ENCODE measurements at regions not wholly inside any gene's neighbourhood (a gene's known extent, or its start where the extent isn't known, plus 50 kb on each side); places are given as distances from the start of the nearest gene placed in this dataset.

DNA sequence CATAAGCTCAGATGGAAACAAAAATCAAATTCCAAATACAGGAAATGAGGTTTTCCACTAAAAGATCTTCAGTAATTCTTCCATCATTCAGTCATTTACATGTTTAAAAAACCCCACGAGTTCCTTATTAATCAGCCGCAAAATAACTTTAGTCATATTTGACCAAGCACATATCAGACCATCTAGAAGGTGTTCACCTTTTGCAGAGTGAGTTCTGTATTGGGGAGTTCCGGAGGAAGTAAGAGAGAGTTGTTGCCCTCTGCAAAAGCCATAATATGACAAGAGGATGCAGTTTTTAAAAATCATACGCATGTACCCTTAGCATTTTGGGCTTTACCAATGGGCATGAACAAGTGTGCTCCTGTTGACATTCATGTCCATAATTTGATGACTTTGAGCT lies 61.6 kb downstream of the CCR1 start:
- ATAC-seq (ENCODE audit: low FRiP score) (no peak), DNase-seq (ENCODE audit: low spot score) (no peak)
- TF ChIP-seq, protein P1, sequence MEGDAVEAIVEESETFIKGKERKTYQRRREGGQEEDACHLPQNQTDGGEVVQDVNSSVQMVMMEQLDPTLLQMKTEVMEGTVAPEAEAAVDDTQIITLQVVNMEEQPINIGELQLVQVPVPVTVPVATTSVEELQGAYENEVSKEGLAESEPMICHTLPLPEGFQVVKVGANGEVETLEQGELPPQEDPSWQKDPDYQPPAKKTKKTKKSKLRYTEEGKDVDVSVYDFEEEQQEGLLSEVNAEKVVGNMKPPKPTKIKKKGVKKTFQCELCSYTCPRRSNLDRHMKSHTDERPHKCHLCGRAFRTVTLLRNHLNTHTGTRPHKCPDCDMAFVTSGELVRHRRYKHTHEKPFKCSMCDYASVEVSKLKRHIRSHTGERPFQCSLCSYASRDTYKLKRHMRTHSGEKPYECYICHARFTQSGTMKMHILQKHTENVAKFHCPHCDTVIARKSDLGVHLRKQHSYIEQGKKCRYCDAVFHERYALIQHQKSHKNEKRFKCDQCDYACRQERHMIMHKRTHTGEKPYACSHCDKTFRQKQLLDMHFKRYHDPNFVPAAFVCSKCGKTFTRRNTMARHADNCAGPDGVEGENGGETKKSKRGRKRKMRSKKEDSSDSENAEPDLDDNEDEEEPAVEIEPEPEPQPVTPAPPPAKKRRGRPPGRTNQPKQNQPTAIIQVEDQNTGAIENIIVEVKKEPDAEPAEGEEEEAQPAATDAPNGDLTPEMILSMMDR (IDR thresholded peaks at IDR 0.05), result no peak

- no peak for DNase-seq (ENCODE audit: low spot score)
- TF ChIP-seq, protein P1 (IDR thresholded peaks at IDR 0.05), result no peak
- ATAC-seq (ENCODE audit: low FRiP score), result no peak
Measured at GRCh38 chr3:46146021-46146420, 62.1 kb downstream of the CCR1 start.

DNA sequence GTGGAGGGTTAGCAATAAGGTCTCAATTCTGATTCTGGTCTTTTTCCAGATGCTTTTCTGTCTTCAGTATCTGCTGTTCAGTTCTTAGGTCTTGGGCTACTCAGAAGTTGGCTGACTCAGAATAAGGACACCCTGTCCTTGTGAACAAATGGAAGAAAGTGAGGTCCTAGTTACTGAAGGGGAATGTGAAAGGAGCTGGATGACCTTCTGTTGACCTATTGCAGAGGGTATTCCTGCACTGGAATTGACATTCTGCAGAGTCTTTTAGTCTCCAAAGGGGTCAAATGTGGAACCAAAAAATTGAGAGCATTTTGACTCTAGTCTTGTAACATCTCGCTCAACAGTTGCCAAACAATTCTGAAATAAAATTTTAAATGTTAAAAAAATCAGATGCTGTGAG lies 63.0 kb downstream of the CCR1 start:
- TF ChIP-seq, protein P1 (IDR thresholded peaks at IDR 0.05), result no peak
- DNase-seq (ENCODE audit: low spot score) (no peak), ATAC-seq (ENCODE audit: low FRiP score) (no peak)

DNA sequence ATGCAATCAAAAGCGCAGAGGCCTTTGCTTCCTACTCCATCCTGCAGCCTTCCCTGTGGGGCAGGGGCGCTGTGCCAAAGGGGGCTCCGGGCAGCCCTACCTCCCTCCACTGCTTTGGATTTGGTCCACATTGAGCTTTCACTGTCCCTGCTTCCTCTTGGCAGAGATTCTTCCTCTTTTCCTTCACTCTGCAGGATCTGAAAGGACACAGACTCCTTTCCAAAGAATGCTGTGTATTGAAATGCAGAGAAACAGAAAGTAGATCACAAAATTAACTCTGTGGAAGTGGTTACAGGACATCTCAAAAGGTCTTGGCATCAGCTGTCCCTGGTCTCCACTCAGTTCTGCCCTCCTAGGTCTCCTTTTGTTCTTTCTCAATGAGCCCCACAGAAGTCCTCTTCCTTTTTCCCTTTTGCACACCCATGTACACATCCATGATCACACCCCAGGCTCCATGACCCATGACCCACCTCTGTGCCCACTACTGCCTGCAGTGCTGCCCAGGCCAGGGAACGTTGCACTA lies 64.1 kb downstream of the CCR1 start:
- TF ChIP-seq, protein P1 (IDR thresholded peaks at IDR 0.05), result no peak
- DNase-seq (ENCODE audit: low spot score) (no peak), ATAC-seq (ENCODE audit: low FRiP score) (no peak)

GRCh38 chr3:46141813-46142212 lies 66.3 kb downstream of the CCR1 start:
- TF ChIP-seq, protein P1 (IDR thresholded peaks at IDR 0.05), result no peak
- ATAC-seq (ENCODE audit: low FRiP score) (no peak), DNase-seq (ENCODE audit: low spot score) (no peak)

- ATAC-seq (ENCODE audit: low FRiP score), result no peak
- no peak for DNase-seq (ENCODE audit: low spot score)
- TF ChIP-seq, protein P1 (IDR thresholded peaks at IDR 0.05), result no peak
Measured at GRCh38 chr3:46138581-46138980, 69.5 kb downstream of the CCR1 start.

DNA sequence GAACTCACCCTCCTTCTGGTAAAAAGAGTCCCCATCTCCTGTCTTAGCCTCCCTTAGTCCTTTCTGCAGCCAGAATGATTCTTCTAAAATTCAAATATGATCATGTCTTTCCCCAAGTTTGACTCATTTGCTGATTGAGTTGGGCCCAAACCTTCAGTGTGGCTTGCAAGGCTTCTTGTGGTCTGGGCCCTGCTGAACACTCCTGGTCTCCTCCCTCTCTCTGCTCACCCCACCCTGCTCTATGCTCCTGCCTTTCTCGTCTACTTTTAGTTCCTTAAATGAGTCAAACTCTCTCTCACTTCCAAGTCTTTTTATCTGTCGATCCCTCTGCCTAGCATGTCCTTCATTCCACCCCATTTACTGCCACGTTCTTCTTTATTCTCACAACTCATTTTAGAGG lies 72.6 kb downstream of the CCR1 start:
- ATAC-seq (ENCODE audit: low FRiP score), result no peak
- TF ChIP-seq, protein P1 (IDR thresholded peaks at IDR 0.05), result no peak
- DNase-seq (ENCODE audit: low spot score), result no peak
